ENCODE measurements at regions not wholly inside any gene's neighbourhood (a gene's known extent, or its start where the extent isn't known, plus 50 kb on each side); places are given as distances from the start of the nearest gene placed in this dataset.

GRCh38 chr2:207353836-207354235, 175.9 kb upstream of the CREB1 start:
- Mint-ChIP-seq H3K9me3 (no peaks in the 10 kb centered on the region), H3K4me3 (no peak overlapping the region), H3K36me3 (no peaks in the 10 kb centered on the region), H3K27me3 (ENCODE audit: insufficient read depth, low read depth) (peaks cover 2% of the 10 kb centered on the region), H3K4me1 (peaks cover 28% of the 10 kb centered on the region), H3K27ac (no peak overlapping the region)
- Histone ChIP-seq H3K27ac (no peak overlapping the region), H2AFZ (replicated peaks) (peak overlapping the region; percentile 99), H3K4me1 (peaks cover 22% of the 10 kb centered on the region), H3K9ac (no peak overlapping the region), H3K79me2 (ENCODE audit: low read depth) (no peaks in the 10 kb centered on the region), H3K9me3 (ENCODE audit: low read depth) (no peaks in the 10 kb centered on the region), H3F3A (ENCODE audit: low read depth) (no peaks in the 10 kb centered on the region), H4K20me1 (ENCODE audit: low read depth) (no peaks in the 10 kb centered on the region), H3K4me3 (no peak overlapping the region), H3K4me2 (no peak overlapping the region), H3K27me3 (no peaks in the 10 kb centered on the region), H3K36me3 (no peaks in the 10 kb centered on the region)
- TF ChIP-seq EZH2phosphoT487 (IDR thresholded peaks at IDR 0.05) (no peak), CTCF (IDR thresholded peaks at IDR 0.05) (no peak), EZH2 (IDR thresholded peaks at IDR 0.05) (no peak)
- DNase-seq (ENCODE audit: low spot score), result no peak

- no peak overlapping the region for H3K9ac ChIP-seq
- H3F3A ChIP-seq (ENCODE audit: low read depth), result no peaks in the 10 kb centered on the region
- DNase-seq (ENCODE audit: low spot score), result peak; percentile 36
- no peaks in the 10 kb centered on the region for H3K9me3 ChIP-seq (ENCODE audit: low read depth)
- TF ChIP-seq EZH2phosphoT487 (IDR thresholded peaks at IDR 0.05), result no peak
- no peak for TF ChIP-seq CTCF (IDR thresholded peaks at IDR 0.05)
- no peak for TF ChIP-seq EZH2 (IDR thresholded peaks at IDR 0.05)
- no peak overlapping the region for H3K27ac ChIP-seq
- peak overlapping the region; percentile 7 for H2AFZ ChIP-seq (replicated peaks)
- H3K4me1 Mint-ChIP-seq, result peaks cover 28% of the 10 kb centered on the region
- no peaks in the 10 kb centered on the region for H3K9me3 Mint-ChIP-seq
- no peaks in the 10 kb centered on the region for H3K79me2 ChIP-seq (ENCODE audit: low read depth)
- no peak overlapping the region for H3K27ac Mint-ChIP-seq
- H3K4me2 ChIP-seq, result no peak overlapping the region
- H3K4me1 ChIP-seq, result peaks cover 22% of the 10 kb centered on the region
- no peak overlapping the region for H3K4me3 Mint-ChIP-seq
- no peaks in the 10 kb centered on the region for H3K36me3 Mint-ChIP-seq
- H4K20me1 ChIP-seq (ENCODE audit: low read depth), result no peaks in the 10 kb centered on the region
- H3K27me3 Mint-ChIP-seq (ENCODE audit: insufficient read depth, low read depth), result peaks cover 2% of the 10 kb centered on the region
- H3K4me3 ChIP-seq, result no peak overlapping the region
- no peaks in the 10 kb centered on the region for H3K36me3 ChIP-seq
- no peaks in the 10 kb centered on the region for H3K27me3 ChIP-seq
Measured at GRCh38 chr2:207354462-207354861, 175.3 kb upstream of the CREB1 start.

DNA sequence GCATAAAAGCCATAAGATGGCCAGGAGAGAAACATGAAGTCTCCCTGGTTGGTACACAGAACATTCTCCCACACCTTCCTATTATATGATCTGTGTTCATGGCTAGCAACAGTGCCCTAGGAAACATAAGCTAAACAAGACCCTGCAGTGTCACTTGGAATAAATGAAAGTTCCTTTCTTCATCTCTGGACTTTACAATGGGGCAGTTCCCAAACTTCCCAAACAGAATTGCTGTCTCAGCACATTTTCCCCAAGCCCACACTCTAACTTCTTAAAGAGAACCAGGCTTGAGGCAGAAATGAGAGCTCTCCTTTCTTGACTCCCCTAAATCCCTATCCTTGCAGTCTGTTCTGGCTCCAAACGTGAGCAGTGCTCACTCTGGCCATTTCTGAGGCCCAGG, 173.2 kb upstream of the CREB1 start:
- TF ChIP-seq EZH2 (IDR thresholded peaks at IDR 0.05) (no peak), CTCF (IDR thresholded peaks at IDR 0.05) (no peak), EZH2phosphoT487 (IDR thresholded peaks at IDR 0.05) (no peak)
- no peaks in the 10 kb centered on the region for H3F3A ChIP-seq (ENCODE audit: low read depth)
- Mint-ChIP-seq H3K27ac (no peak overlapping the region), H3K36me3 (no peaks in the 10 kb centered on the region), H3K4me1 (peaks cover 28% of the 10 kb centered on the region), H3K27me3 (ENCODE audit: insufficient read depth, low read depth) (peaks cover 2% of the 10 kb centered on the region), H3K9me3 (peaks cover 2% of the 10 kb centered on the region), H3K4me3 (no peak overlapping the region)
- H3K4me1 ChIP-seq, result peaks cover 22% of the 10 kb centered on the region
- H3K79me2 ChIP-seq (ENCODE audit: low read depth), result no peaks in the 10 kb centered on the region
- no peak overlapping the region for H2AFZ ChIP-seq (replicated peaks)
- H3K9ac ChIP-seq, result no peak overlapping the region
- no peak overlapping the region for H3K4me2 ChIP-seq
- H3K36me3 ChIP-seq, result no peaks in the 10 kb centered on the region
- no peaks in the 10 kb centered on the region for H3K9me3 ChIP-seq (ENCODE audit: low read depth)
- no peak for DNase-seq (ENCODE audit: low spot score)
- no peak overlapping the region for H3K27ac ChIP-seq
- no peaks in the 10 kb centered on the region for H4K20me1 ChIP-seq (ENCODE audit: low read depth)
- H3K4me3 ChIP-seq, result no peak overlapping the region
- H3K27me3 ChIP-seq, result no peaks in the 10 kb centered on the region

Measured in neural progenitor cell (in vitro differentiated cells).